SKM-1 (cell line): ENCODE measurements at regions not wholly inside any gene's neighbourhood (a gene's known extent, or its start where the extent isn't known, plus 50 kb on each side); places are given as distances from the start of the nearest gene placed in this dataset.
"Not testable (repeated sequence)": the region's sequence is repeated elsewhere in the genome, so short reads cannot be mapped to it uniquely, and the experiment has no call there.

ENCODE experiments used
- DNase-seq: peaks from one replicate; lab custom pipeline; 2025; ENCODE audit not compliant: unreplicated experiment; lab: John Stamatoyannopoulos, UW

DNA sequence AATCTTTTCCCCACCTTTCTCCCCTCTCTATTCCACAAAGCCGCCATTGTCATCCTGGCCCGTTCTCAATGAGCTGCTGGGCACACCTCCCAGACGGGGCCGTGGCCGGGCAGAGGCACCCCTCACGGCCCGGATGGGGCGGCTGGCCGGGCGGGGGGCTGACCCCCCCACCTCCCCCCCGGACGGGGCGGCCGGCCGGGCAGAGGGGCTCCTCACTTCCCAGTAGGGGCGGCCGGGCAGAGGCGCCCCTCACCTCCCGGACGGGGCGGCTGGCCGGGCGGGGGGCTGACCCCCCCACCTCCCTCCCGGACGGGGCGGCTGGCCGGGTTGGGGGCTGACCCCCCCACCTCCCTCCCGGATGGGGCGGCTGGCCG lies 85.6 kb downstream of the OR2B2 start:
- not testable (repeated sequence) for DNase-seq

DNA sequence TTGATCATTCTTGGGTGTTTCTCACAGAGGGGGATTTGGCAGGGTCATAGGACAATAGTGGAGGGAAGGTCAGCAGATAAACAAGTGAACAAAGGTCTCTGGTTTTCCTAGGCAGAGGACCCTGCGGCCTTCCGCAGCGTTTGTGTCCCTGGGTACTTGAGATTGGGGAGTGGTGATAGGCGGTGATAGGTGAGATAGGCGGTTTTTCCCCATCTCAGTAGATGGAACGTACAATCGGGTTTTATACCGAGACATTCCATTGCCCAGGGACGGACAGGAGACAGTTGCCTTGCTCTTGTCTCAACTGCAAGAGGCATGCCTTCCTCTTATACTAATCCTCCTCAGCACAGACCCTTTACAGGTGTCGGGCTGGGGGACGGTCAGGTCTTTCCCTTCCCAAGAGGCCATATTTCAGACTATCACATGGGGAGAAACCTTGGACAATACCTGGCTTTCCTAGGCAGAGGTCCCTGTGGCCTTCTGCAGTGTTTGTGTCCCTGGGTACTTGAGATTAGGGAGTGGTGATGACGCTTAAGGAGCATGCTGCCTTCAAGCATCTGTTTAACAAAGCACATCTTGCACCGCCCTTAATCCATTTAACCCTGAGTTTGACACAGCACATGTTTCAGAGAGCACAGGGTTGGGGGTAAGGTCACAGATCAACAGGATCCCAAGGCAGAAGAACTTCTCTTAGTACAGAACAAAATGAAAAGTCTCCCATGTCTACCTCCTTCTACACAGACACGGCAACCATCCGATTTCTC lies 86.2 kb downstream of the OR2B2 start:
- DNase-seq: not testable (repeated sequence)

DNA sequence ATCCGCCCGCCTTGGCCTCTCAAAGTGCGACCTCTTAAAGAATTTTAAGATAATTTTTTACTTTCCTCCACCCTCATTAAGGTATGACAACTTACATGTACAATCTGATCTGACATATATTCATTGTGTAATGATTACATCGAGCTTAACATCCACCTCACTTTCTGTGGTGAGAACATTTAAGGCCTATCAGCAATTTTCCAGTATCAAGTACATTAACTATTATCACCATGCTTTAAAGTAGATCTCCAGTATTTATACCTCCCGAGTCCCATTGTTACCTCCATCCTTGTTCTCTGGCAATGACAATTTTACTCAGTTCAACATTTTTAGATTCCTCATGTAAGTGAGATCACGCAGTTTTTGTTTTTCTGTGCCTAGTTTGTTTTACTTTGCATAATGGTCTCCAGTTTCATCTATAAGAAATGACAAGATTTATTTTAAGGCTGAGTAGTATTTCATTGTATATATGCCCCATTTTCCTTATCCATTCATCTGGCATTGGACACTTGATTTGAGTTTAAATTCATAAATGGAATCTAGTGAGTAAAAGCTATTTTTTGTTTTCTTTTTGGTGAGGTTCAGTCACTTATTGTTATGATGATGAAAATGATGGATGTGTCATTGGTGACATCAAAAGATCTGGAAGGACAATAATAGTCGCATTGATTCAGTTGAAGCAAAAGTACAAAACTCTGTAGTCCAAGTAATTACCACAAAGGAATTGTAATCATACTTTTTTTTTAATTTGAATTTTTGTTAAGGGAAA lies 87.0 kb downstream of the OR2B2 start:
- DNase-seq: peak; percentile 30

DNA sequence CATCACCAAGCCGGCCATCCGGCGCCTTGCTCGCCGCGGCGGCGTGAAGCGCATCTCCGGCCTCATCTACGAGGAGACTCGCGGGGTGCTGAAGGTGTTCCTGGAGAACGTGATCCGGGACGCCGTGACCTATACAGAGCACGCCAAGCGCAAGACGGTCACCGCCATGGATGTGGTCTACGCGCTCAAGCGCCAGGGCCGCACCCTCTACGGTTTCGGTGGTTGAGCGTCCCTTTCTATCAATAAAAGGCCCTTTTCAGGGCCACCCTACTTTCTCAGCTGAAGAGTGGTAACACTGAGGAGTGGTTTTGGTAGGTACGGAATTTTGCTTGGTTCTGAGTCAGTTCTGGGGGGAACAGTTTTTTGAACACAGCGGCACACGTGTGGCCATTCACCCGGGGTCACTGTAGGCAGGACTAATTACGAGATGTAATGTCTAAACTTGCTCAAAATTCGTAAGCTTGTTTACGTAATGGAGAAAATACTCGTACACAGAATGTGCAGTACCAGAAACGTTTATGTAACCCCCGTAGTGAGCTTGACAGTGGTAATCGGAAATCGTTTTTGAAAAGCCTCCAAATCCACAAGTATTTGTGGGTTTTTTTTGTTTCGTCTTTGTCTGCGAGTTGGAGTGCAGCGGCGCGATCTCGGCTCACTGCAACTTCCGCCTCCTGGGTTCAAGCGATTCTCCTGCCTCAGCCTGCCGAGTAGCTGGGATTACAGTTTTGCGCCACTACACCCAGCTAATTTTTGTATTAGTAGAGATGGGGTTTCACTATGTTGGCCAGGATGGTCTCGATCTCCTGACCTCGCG lies 87.8 kb downstream of the OR2B2 start:
- peak; percentile 47 for DNase-seq

DNA sequence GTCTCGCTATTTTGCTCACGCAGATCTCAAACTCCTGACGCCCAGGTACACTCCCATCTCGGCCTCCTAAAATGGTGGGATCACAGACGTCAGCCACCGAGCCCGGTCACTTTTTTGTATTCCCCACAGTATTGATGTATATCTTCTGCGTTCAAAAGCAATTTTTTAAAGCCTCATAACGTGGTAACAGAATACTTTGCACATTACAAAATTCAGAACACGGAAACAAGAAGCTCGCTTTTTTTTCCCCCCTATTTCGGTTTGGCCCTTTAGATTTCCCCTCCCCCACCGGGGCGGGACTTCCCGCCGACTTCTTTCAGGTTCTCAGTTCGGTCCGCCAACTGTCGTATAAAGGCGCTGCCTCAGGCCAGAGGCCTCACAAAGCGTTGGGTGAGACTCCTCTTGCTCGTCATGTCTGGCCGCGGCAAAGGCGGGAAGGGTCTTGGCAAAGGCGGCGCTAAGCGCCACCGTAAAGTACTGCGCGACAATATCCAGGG lies 88.4 kb downstream of the OR2B2 start:
- not testable (repeated sequence) for DNase-seq

DNA sequence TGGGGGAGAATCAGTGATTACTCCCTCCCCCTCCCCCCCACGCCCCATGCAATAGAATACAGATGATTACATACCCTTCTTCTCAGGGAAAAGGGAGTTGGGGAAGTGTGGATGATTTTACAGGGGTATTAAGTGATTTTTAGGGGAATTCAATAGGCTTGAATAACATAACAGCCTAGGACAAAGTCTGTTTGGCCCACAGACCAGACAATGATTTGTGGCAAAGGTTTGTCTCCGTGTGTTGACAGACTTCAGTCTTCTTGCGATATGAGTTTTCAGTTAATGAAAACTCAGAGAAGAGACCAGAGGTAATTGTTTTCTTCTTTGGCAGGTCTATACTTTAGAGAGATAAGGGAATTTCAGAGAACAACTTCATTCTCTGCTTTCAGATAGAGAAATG lies 95.3 kb downstream of the OR2B2 start:
- no peak for DNase-seq

DNA sequence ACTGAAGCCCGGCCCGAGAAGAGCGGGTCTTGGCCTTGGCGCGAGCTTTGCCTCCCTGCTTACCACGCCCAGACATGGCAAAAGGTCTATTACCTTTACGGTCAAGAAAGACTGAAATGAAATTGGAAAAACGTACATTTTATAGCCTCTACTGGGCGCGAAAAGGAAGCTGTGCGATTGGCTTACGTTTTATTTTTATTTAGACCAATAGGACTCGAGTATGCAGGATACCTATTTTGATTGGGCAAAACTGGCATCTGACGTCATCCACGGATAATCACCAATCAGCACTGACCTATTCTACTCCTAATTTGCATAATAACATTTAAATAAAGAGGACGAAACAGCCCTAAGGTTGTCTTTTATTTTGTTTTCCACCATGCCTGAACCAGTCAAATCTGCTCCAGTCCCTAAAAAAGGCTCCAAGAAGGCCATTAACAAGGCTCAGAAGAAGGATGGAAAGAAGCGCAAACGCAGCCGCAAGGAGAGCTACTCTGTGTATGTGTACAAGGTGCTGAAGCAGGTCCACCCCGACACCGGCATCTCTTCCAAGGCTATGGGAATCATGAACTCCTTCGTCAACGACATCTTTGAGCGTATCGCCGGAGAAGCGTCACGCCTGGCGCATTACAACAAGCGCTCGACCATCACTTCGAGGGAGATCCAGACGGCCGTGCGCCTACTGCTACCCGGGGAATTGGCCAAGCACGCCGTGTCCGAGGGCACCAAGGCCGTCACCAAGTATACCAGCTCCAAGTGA lies 97.4 kb downstream of the OR2B2 start:
- peak; percentile 72 for DNase-seq

DNA sequence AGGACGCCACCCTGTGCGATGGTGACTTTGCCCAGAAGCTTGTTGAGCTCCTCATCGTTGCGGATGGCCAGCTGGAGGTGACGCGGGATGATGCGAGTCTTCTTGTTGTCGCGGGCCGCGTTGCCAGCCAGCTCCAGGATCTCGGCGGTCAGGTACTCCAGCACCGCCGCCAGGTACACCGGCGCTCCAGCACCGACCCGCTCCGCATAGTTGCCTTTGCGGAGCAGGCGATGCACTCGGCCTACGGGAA lies 97.9 kb downstream of the OR2B2 start:
- not testable (repeated sequence) for DNase-seq

DNA sequence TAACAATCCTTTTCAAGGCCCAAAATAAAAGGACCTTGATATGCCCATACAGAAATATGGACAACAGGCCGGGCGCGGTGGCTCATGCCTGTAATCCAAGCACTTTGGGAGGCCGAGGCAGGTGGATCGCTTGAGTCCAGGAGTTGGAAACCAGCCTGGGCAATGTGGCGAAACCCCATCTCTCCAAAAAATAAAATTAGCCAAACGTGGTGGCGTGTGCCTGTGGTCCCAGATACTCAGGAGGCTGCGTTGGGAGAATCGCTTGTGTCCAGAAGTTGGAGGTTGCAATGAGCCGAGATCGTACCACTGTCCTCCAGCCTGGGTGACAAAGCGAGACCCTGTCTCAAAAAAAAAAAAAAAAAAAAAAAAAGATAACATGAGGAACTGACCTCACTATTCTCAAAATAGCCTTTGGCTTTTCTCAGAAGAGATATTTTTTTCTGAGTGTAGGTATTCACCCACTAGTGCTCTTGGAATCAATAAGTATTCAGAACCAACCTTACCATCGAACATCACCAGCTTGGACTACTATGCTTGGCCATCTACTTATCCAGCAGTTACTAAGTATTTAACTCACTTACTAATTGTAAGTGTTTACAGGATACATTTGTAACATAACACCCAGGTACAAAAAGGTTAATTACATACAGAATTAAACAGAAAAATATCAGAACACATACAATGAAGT lies 99.2 kb downstream of the OR2B2 start:
- peak; percentile 33 for DNase-seq

DNA sequence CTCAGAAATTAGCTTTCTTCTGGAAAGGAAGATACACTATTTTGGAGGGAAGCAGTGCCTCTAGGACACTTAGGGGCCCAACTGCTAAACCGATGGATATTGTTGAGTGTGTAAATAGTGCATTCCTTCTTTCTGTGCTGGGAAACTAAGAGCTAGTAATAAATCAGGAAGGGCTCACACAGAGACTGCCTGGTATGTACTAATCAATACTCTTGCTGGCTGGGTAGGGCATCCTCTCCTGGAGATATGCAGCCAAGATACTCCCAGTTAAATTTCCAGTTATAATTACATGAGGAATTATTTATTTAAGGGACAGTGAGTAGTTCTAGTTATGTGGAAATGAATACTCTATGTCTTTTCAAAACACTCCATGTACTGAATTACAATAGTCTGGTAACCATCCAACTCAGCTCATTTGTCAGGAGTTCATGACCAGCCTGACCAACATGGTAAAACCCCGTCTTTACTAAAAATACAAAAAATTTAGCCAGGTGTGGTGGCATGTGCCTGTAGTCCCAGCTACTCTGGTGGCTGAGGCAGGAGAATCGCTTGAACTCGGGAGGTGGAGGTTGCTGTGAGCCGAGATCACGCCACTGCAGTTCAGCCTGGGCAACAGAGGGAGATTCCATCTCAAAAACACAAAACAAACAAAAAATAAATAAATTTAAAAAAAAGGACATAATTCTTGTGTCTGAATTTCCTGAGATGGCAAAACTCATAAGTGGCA lies 100.0 kb downstream of the OR2B2 start:
- no peak for DNase-seq

DNA sequence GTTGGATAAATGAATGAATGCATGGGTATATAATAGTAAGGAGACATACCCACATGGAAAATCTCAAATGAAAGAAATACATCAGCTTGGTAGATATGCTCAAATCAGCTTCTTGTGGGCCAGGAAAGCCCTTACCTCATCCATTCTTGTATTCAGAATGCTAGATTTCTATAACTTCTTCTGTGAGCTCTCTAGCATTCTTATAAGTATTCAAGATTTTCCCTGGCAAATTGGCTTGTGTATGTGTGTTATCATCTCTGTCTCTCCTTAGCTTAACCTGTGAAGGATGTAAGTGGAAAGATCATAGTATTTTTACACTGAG lies 100.8 kb downstream of the OR2B2 start:
- DNase-seq: no peak

DNA sequence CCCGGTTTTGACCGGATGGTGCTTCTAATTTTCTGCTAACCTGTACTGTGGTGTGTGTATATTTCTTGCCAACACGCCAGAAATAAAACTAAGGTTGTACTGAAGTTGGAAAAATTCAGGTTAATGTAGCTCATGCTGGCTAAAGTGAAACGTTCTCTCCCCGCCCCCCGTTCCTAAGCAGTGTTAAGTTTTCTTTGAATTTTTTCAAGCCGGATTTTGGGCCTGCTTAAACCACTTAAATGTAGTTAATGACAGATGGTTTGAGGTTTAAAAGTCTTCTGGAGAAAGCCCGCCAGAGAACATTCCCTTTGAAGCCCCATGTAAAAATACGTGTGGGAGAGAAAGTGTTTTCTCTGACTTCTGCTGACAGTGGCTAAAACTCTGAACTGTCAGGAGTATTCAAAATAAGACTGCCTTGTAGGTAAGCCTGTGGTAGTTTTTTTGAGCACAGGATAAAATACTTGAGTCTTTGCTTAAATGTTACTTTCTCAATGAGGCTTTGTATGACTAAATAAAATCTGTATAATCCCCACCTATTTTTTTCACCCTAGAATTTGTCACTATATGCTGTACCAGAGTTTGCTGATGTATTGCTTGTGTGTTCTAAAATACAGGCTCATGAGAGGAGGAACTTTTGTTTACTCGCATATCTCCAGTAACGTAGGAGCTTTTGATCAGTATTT lies 101.3 kb downstream of the OR2B2 start:
- no peak for DNase-seq

DNA sequence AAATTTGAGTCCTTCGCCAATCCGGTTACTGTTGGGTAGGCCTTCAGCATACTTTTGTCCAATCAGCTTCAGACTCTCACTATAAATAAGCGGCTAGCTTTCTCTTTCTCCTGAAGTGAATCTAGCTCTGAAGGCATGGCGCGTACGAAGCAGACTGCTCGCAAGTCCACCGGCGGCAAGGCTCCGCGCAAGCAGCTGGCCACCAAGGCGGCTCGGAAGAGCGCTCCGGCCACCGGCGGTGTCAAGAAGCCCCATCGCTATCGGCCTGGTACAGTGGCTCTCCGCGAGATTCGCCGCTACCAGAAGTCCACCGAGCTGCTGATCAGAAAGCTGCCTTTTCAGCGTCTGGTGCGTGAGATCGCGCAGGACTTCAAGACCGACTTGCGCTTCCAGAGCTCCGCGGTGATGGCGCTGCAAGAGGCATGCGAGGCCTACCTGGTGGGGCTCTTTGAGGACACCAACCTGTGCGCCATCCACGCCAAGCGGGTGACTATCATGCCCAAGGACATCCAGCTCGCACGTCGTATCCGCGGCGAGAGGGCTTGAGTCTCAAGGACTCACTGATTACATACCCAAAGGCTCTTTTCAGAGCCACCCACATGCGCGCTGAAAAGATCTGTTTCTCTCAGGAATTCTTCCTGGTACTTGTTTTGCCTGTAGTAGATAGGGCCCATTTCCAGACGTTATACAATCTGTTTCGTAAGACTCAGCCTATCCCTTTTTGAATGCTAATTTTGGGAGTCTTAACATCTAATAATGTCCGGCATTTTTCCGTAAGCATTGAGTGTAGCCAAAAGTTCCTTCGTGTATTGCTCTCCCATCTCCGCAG lies 102.0 kb downstream of the OR2B2 start:
- peak; percentile 93 for DNase-seq

DNA sequence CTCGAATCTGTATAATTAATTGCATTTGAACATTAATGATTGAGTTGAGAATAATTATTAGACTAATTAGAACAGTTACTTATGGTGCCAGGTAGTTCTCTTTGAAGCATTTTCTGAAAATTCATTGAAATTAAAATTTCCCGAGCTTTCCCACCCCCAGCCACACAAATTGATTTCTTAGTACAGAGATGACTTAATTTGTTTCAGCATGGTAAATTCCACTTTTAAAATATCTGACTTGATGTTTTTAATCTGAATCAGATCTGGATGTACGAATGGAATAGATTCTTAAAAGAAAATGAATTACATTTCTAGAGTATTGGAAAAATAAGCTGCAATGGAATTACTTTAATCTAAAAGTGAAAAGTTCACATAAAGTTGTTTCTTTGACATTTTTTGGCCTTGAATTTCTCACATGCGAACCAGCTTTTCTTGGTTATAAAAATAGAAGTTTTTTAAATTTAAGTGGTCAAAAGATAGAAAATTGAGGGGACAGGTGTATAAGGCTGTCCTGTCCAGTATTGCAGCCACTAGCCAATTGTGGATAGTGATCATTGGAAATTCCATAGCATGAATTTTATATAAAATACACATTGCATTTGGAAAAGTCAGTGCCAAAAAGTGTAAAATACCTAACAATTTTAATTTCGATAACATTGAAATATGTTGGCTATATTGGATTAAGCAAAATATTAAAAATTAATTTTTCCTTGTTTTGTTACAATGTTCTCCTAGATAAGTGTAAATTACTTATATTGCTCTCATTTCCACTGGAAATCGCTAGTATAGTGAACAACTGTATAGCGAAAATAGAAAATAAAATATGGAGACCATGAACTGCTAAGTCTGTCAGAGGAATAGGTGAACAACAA lies 102.9 kb downstream of the OR2B2 start:
- DNase-seq: no peak

DNA sequence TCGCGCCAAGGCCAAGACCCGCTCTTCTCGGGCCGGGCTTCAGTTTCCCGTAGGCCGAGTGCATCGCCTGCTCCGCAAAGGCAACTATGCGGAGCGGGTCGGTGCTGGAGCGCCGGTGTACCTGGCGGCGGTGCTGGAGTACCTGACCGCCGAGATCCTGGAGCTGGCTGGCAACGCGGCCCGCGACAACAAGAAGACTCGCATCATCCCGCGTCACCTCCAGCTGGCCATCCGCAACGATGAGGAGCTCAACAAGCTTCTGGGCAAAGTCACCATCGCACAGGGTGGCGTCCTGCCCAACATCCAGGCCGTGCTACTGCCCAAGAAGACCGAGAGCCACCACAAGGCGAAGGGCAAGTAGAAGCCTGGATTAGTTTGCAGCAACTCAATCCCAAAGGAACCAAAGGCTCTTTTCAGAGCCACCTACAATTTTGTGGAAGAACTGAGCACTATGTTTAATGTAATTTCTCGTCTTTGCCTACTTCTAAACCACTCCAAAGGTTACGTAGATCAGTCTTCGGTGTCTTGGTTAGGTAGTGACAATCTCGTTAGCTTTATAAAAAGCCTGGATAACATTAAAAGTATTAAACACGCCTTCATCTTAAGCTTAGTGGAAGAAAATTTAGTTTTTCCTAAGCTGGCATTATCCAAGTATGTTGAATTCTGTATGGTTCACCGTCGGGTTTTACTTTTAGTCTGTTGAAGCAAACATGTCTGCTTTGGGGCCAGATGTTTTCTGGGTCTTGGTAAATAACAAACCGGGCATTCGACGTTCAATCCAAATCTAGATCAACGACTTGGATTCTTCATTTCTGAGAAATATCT lies 103.7 kb downstream of the OR2B2 start:
- peak; percentile 18 for DNase-seq

DNA sequence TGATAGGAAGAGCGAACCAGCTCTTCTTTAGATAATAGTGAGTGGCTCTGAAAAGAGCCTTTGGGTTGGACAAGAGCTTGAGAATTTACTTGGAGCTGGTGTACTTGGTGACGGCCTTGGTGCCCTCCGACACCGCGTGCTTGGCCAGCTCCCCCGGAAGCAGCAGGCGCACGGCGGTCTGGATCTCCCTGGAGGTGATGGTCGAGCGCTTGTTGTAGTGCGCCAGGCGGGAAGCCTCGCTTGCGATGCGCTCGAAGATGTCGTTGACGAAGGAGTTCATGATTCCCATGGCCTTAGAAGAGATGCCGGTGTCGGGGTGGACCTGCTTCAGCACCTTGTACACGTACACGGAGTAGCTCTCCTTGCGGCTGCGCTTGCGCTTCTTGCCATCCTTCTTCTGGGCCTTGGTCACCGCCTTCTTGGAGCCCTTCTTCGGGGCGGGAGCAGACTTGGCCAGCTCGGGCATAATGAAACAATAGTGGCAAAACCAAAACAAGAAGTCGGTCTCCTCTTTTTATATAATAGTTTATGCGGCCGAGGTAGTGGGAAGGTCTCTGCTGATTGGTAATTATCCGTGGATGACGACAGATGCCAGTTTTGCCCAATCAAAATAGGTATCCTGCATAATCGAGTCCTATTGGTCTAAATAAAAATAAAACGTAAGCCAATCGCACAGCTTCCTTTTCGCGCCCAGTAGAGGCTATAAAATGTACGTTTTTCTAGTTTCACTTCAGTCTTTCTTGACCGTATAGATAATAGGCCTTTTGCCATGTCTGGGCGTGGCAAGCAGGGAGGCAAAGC lies 104.6 kb downstream of the OR2B2 start:
- peak; percentile 91 for DNase-seq
